ENCODE measurements at regions not wholly inside any gene's neighbourhood (a gene's known extent, or its start where the extent isn't known, plus 50 kb on each side); places are given as distances from the start of the nearest gene placed in this dataset.

GRCh38 chr14:98368221-98368620 is 903.8 kb downstream of the BCL11B start:
- no peak for DNase-seq

GRCh38 chr14:98368916-98369315 is 903.1 kb downstream of the BCL11B start:
- no peak for DNase-seq

- no peak for DNase-seq
These were observed 902.7 kb downstream of the BCL11B start for GRCh38 chr14:98369344-98369743.

GRCh38 chr14:98370352-98370751 is 901.6 kb downstream of the BCL11B start:
- DNase-seq, result no peak

- no peak for DNase-seq
These were observed 900.9 kb downstream of the BCL11B start for GRCh38 chr14:98371141-98371540.

DNA sequence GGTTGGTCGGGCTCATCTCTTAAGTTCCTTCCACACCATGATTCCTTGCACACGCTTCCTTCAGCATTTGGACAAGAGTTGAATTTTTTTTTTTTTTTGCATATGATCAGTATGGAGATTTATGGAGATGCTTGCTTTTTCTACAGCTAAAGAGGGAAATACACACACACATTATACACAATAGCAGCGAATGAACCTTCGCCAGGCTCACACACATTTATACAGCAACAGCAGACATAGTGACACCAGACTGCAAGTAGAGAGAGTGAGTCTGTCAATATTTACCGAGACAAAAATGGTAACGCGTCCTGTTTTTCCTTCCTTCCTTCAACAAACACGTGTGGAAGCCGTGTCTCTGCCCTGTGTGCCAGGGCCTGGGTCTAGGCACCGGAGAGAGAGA is 897.9 kb downstream of the BCL11B start:
- DNase-seq, result no peak

- no peak for DNase-seq
These were observed 896.4 kb downstream of the BCL11B start for GRCh38 chr14:98375566-98375965.

DNA sequence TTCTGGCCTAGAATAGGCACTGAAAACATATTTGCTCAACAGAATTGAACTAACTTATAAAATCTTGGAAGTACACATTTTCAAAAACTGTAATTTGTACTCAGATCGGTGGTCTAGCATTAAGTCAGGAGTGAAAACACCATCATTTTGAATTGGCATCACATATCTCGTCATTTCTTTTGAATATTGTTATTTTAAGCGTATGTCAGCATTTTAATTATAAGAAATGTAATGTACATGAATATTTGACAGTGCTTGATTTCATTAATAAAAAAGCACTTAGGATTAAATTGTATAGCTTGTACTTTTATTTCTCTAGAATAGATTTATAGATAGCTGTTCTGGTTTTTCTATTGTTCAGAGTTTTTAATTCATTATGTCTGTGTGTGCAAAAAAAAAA is 892.2 kb downstream of the BCL11B start:
- DNase-seq, result no peak

DNA sequence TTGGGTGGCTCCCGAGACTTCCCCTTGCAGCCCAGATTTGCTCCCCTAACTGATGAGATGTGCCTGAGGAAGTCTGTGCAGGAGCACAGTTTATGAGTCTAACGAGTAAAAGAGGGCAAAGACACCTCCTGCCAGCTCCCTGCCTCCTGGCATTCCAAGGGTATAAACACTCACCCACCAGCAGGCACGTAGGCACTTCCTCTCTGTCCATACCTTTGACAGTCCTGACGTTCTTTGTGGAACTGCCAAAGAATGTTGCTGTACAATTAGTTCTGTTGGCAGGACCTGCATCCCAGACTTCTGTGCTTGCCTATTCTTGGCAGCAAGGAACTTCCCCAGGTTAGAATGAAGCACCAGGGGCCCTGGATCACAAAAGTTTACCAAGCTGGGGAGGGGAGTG is 889.3 kb downstream of the BCL11B start:
- no peak for DNase-seq

DNA sequence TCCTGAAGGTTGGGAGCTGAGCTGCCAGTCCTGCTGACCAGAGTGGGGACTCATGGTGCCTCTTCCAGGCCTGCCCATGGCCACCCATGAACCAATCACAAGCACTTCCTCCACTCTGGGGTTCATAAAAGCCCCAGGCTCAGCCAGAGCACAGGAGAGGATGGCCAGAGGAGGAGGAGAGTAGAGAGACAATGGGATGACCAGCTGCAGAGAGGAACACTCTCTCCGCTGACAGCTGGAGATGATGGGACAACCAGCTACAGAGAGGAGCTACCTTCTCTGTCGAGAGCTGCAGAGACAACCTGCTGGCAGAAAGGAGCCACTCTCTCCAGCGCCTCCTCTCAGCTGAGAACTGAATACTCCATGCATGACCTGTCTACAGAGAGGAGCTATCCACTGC is 886.1 kb downstream of the BCL11B start:
- DNase-seq, result no peak

DNA sequence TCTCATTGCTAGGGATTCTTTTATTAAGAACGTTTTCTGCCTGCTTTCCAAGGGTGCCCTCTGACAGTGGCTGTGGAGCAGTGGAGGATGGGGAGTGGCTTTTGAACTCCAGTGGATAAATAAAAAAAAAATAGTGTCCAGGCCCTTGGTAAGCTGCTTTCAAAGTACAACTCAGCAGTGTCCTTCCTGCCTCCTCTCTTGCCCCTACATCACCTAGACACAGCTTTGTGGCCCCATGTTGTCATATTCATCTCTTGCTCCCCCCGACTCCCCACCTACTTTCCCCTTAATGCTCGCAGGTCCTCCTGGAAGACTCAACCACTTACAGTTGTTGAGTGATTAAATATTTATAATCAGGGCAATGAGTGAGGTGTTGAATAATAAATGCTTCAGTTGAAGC is 880.9 kb downstream of the BCL11B start:
- no peak for DNase-seq

DNA sequence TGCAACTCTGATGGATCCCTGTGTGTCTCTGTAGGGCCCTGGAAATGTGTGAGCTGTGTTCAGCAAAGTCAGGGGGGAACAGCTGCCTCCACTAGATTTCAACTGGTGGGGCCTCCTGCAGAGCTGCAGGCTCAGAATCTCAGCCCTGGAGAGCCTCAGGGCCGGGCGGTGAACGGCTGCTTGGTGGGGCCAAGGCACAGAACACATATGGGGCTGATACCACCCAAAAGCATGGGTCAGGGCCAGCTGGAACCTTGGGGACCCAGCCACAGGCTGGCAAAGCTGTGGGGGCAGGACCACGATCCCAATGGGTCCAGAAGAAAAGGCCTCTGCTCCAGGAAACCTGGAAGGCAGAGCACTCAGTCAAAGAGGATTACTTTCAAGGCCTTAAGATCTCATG is 878.5 kb downstream of the BCL11B start:
- DNase-seq, result no peak

DNA sequence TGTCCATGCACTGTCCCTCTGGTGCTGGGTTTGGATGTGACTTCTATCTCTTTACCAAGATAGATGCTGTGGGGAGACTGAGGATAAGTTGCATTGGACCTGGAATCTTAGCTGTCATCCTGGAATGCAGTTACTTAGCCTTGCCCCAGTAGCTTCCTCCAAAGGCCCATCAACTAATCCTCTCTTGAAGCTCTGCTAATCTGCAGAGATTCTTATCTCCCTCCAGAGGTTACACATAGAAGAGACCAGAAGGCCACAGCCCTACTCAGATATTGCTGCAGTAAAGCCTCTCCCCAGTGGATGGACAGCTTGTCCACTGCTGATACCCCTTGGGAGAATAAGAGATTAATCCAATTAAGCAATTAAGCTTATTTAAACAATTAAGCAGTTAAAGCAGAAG is 867.2 kb downstream of the BCL11B start:
- DNase-seq, result no peak

DNA sequence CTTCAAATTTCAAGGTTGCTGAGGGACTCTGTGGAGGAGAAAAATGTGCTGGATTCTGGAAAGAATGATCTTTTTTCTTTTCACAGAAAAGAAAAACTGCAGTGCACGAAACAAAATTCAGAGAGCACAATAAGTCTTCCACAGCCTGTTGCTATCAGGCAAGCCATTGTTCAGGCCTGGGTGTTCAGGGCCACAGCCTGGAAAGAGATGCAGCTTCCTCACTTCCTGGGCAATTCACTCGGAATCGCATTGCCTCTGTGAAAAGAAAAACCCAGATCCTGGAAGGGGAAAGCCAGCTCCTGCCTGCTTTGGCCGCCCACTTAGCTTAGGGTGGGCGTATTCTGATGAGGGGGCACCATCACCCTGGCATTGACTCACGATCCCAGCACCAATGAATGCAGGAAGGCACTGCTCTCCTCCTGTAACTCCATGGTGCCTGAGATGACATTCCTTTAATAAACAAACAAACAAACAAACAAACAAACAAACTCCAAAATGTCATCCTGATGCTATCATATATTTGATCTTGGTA is 863.9 kb downstream of the BCL11B start:
- DNase-seq, result no peak

DNA sequence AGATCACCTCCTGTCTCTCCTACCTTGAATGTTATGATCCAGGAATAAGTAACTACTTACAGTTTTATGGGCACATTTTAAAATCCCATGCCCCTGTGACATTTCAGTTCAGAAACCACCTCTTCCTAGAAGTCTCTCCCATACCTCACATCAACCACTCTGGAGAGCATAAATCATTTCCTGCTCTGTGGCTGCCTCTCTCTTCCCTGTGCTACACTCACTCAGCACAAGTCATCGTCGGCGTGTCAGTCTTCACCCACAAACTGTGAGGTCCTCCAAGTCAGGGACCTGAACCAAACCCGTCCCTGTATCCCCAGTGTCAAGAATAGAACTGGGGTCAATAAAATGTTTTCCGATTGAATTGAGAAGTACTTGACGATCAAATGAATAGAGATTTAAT is 863.3 kb downstream of the BCL11B start:
- DNase-seq, result no peak

GRCh38 chr14:98411154-98411553 is 860.8 kb downstream of the BCL11B start:
- no peak for DNase-seq

- DNase-seq, result no peak
These were observed 859.6 kb downstream of the BCL11B start for GRCh38 chr14:98412431-98412830.

DNA sequence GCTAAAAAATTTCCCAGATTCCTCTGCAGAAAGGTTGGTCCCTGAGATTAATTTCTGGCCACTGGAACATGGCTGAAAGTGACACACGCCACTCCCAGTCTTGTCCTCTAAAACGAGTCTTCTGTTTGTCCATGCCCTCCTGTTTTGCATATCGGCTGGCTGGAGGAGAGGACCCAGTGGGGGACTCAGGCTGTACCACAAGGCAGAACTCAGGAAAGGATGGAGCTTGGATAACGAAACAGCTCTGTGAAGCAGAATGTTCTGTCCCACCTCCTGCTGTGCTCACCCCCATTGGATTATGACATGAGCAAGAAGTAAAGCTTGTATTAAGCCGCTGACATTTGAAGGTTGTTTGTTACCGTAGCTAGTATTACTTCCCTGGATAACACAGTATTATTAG is 856.2 kb downstream of the BCL11B start:
- no peak for DNase-seq

GRCh38 chr14:98417001-98417400 is 855.0 kb downstream of the BCL11B start:
- no peak for DNase-seq

DNA sequence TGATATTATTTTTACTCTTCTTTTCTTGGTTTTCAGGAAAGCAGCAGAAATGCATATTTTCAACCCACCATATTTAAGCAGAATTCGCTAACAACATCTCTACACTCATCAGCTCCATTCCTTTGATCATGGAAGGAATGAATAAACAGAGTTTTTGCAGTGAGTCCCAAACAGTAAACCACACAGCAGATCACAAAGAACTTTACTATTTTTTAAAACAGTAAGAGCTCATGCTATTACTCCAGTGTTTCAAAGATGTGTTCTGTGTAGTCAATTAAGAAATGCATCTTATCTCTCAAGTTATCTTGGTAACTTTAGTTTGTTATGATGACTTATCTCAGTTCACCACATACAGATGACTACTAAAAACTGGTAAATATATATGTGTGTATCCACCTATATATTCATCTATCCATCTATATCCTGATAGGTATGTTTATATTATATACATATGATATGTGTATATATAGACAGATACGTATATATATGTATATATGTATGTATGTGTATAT is 843.5 kb downstream of the BCL11B start:
- no peak for DNase-seq

DNA sequence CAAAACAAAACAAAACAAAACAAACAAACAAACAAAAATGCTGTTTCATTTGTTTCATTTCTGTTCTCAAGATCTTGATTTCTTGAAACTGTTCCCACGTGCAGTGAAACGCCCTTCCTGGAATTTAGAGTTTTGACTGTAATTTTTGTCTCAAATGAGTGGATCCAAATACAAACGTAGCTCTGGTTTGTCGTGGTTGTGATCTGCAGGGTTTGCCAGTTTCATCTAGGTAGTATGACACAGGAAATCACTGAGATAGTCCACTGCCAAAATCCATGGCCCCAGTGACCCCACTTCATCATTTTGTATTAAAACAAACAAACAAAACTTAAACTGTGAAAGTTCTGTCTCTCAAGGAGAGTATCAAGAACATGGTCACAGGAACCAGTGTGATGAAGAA is 838.6 kb downstream of the BCL11B start:
- DNase-seq, result no peak

- DNase-seq, result no peak
These were observed 834.9 kb downstream of the BCL11B start for GRCh38 chr14:98437113-98437512.

DNA sequence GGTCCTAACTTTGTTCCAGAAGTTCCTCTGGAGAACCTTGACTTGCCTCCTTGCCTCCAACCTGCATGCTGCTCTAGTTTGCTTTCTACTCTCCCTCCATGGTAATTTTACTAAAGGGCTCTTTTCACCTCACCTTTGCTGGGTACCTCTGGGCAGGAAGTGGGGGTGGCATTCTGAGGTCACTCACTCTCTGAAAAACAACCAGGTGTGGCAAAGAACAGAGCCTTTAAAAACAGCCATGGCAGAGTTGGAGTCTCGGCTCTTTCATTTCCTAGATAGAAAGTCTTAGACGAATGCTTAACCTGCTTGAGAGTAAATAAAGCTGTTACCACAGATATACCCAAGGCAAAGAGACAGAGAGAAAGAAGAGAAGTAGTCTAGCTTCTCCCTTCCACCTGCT is 827.9 kb downstream of the BCL11B start:
- DNase-seq, result no peak

DNA sequence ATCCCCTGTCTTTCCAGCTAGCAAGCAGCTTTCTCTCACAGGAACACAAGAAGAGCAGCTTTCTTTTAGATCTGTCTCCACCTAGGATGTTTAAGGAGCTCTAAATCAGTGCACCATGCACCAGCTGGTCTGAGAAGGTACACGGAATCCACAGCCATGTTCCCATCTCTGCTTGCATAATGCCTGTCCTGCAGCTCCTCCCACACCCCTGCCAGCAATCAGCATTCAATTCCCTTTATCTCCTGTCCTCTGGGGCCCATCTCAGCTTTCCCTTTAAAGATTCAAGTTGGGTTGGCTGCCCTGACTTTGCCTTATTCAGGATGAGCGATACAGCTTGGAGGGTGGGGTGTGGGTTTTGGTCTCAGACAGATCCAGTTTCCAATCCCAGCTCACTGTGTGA is 826.3 kb downstream of the BCL11B start:
- DNase-seq, result no peak

GRCh38 chr14:98446508-98446907 is 825.5 kb downstream of the BCL11B start:
- no peak for DNase-seq

GRCh38 chr14:98456231-98456630 is 815.8 kb downstream of the BCL11B start:
- DNase-seq, result no peak

Measured in NCI-H1105 treated with DMSO at 0.1 percent for 48 hours (cell line).